ENCODE measurements at regions not wholly inside any gene's neighbourhood (a gene's known extent, or its start where the extent isn't known, plus 50 kb on each side); places are given as distances from the start of the nearest gene placed in this dataset.

- DNase-seq (ENCODE audit: low read depth in 3 of 3): no peak
These were observed 2124.9 kb downstream of the MAT2B start for GRCh38 chr5:165630261-165630778.

DNA sequence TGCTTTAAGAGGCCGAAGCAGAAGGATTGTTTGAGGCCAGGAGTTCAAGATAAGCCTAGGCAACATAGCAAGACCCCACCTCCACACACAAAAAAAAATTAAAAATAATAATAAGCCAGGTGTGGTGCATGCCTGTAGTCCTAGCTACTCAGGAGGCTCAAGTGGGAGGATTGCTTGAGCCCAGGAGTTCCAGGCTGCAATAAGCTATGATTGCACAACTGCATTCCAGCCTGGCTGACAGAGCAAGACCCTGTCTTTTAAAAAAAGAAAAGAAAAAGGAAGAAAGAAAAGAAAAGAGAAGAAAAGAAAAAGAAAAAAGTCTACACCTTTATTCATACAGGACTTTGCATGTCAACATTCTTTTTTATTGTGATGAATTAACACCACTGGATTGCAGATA, 2125.8 kb downstream of the MAT2B start:
- no peak for DNase-seq (ENCODE audit: low read depth in 3 of 3)

- no peak for DNase-seq (ENCODE audit: low read depth in 3 of 3)
These were observed 2136.9 kb downstream of the MAT2B start for GRCh38 chr5:165642366-165642765.

GRCh38 chr5:165665735-165666400, 2160.4 kb downstream of the MAT2B start:
- DNase-seq (ENCODE audit: low read depth in 3 of 3): no peak

GRCh38 chr5:165673499-165673898, 2168.1 kb downstream of the MAT2B start:
- no peak for DNase-seq (ENCODE audit: low read depth in 3 of 3)

DNA sequence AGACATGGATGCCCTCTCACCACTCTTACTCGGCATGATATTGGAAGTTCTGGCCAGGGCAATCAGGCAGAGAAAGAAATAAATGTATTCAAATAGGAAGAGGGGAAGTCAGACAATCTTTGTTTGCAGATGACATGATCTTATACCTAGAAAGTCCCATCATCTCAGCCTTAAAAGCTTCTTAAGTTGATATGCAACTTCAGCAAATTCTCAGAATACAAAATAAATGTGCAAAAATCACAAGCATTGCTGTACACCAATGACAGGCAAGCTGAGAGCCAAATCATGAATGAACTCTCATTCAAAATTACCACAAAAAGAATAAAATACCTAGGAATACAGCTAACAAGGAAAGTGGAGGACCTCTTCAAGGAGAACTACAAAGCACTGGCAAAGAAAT, 2190.4 kb downstream of the MAT2B start:
- no peak for DNase-seq (ENCODE audit: low read depth in 3 of 3)

- no peak for DNase-seq (ENCODE audit: low read depth in 3 of 3)
These were observed 2200.5 kb downstream of the MAT2B start for GRCh38 chr5:165705960-165706359.

GRCh38 chr5:165712011-165712410, 2206.6 kb downstream of the MAT2B start:
- DNase-seq (ENCODE audit: low read depth in 3 of 3): no peak

DNA sequence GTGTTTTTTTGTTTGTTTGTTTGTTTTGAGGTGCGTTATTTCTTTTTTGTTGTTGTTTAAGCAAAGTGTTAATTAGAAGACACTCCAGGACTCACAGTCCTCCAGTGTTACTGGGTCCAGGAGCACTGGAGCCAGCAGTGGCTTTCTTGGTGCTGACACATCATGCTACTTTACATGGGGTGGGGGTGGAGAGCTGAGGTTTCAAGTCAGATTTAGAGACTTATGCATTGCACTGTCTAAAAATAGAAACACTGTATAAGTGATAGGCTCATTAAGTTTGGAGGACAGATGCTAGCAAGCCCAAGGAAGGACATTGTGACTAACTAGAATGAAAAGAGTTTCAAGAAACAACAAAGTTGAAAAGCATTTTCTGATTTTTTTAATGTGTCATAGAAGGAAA, 2209.2 kb downstream of the MAT2B start:
- DNase-seq (ENCODE audit: low read depth in 3 of 3): no peak

GRCh38 chr5:165720901-165721300, 2215.5 kb downstream of the MAT2B start:
- no peak for DNase-seq (ENCODE audit: low read depth in 3 of 3)

- no peak for DNase-seq (ENCODE audit: low read depth in 3 of 3)
These were observed 2217.0 kb downstream of the MAT2B start for GRCh38 chr5:165722401-165722800.

DNA sequence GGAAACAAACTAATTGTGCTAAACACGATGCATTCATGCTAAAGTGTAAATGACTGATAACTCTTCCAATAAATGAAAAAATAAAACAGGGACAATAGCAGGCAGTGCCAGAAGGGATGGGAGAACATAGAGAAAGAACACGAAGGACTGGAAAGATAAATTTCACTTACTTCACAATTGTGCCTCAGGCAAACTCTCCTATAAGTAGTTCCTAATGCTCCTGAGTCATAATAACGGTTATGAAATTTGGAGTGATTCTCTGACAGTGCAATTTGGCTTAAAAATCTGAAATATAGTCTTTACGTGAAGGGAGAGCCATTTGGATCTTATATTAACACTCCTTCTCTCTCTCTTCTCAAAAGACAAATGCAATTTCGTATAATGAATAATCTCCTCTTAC, 2218.5 kb downstream of the MAT2B start:
- no peak for DNase-seq (ENCODE audit: low read depth in 3 of 3)

- DNase-seq (ENCODE audit: low read depth in 3 of 3): no peak
These were observed 2223.0 kb downstream of the MAT2B start for GRCh38 chr5:165728425-165728824.

- no peak for DNase-seq (ENCODE audit: low read depth in 3 of 3)
These were observed 2230.0 kb downstream of the MAT2B start for GRCh38 chr5:165735388-165735787.

DNA sequence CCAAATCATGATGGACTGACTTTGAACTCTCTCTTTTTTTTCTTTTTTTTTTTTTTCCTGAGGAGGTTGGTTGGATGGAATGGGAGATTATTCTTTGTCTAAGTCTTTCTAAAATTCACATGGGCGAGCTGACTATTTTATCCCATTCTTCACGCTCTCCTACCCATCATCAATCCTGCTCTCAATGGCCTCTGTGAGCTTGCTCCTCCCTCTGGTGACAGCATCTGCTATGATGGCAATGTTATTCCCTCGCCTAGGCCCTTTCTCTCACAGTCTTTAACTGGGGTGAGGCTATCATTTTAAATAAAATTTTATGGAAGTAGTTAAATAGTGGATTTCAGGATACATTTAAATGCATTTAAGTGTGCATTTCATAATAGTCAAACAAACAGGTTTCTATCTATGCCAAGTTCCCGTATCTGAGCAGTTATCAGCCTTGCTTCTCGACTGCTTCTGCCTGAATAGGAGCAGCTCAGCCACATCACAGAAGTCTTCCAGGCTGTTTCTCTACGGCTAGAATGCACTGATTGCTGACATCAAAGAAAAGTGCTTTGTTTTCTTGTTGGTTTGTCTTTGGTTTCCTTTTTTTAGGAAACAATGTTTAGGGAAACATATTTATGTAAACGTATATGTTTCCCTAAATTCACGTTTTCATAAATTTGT, 2233.8 kb downstream of the MAT2B start:
- DNase-seq (ENCODE audit: low read depth in 3 of 3): no peak

DNA sequence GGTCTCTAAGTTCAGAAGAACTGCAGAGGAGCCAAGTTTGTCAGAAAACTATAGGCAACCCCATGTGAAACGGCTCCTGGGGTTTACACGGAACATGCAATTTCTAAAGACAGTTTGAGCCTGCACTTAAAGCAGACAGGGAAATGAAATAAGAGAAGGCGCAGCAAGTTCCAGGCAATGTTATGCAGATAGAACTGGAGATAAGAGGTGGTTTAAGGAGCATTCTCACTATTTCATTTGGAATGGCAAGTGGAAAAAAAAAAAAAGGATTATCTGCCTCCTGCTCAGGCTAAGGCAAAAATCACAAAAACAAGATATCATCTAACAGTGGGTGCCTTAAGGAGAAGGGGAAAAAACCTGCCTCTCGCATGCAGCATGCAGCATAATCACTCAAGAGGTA, 2252.4 kb downstream of the MAT2B start:
- DNase-seq (ENCODE audit: low read depth in 3 of 3): no peak

GRCh38 chr5:165775111-165775510, 2269.7 kb downstream of the MAT2B start:
- no peak for DNase-seq (ENCODE audit: low read depth in 3 of 3)

DNA sequence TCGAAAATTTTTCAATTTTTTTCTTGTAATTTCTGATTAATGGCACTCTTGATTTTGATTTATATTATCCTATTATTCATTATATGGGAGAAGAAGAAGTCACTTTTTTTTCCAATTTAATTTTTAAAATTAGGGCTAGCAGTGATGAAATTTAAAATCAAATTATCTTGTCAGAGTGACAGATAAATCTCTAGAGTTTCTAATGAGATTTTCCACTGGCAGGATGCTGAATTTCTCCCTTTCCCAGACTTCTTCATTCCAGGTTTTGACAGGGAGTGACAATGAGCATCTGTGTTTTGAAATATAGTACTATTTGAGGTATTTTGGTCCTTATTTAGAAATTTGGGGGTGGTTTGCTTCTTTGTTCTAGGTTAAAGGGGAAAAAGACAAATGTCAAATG, 2274.1 kb downstream of the MAT2B start:
- no peak for DNase-seq (ENCODE audit: low read depth in 3 of 3)

- no peak for DNase-seq (ENCODE audit: low read depth in 3 of 3)
These were observed 2275.5 kb downstream of the MAT2B start for GRCh38 chr5:165780901-165781300.

DNA sequence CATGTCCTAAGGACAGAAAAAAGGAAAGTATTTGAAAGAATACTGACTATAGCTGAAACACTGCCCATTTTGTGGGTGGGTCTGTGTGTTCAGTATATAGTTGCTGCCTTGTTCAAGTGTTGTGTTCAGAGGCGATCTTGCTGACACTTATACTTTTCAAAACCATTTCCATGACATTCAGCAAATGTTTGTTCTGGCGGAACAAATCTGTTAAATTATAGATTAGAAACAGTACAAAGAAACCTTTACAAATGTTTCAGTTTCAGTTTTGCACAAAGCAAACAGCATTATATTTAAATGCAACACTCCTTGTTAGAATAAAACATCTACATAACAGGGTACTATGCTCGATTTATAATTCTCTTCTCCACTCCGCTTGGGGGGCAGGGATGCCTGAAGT, 2276.3 kb downstream of the MAT2B start:
- no peak for DNase-seq (ENCODE audit: low read depth in 3 of 3)

GRCh38 chr5:165783024-165783423, 2277.6 kb downstream of the MAT2B start:
- DNase-seq (ENCODE audit: low read depth in 3 of 3): no peak

- DNase-seq (ENCODE audit: low read depth in 3 of 3): no peak
These were observed 2280.7 kb downstream of the MAT2B start for GRCh38 chr5:165786073-165786472.

DNA sequence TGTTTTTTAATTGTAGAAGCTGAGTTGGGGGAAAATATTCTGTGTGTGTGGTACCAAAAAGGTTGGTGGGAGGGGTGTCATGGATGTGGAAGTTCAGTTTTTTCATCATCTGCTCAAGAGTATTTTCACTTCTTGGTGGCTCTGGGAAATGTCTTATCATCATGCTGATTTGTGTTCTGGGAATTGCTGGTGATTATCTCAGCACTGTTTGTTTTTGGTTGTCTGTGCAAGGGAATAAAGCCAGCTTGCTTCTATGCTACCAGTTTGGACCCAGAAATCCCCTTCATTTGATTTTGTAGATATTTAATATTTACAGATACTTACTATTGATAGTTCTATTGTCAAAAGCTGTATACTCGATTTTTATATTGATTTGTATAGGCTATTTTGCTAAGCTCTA, 2289.7 kb downstream of the MAT2B start:
- no peak for DNase-seq (ENCODE audit: low read depth in 3 of 3)

- DNase-seq (ENCODE audit: low read depth in 3 of 3): no peak
These were observed 2300.3 kb downstream of the MAT2B start for GRCh38 chr5:165805756-165806155.
